ENCODE measurements at regions not wholly inside any gene's neighbourhood (a gene's known extent, or its start where the extent isn't known, plus 50 kb on each side); places are given as distances from the start of the nearest gene placed in this dataset.
"Not testable (repeated sequence)": the region's sequence is repeated elsewhere in the genome, so short reads cannot be mapped to it uniquely, and the experiment has no call there.

DNA sequence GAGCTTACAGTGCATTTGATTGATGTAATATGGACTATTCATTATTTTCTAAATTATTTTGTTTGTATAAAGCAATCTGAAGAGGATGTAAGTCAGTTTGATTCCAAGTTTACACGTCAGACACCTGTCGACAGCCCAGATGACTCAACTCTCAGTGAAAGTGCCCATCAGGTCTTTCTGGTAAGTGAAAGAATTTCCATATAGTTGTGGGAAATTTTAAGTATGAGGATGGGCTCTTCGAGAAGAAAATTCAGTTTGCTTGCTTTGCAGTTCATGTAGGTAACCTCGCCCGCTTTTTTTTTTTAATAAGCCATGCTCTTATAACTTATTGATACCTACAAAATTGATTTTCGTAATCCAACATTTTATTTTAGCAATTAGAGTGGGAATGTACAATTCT is 151.6 kb downstream of the CDRT15L2 start:
- not testable (repeated sequence) for H3K27me3 ChIP-seq (ENCODE audit: control insufficient read depth in 3 of 3, insufficient read depth in 3 of 3, low read depth in 1 of 3, low read length in 3 of 3); H3K27ac ChIP-seq (replicated peaks; ENCODE audit: low read length)

DNA sequence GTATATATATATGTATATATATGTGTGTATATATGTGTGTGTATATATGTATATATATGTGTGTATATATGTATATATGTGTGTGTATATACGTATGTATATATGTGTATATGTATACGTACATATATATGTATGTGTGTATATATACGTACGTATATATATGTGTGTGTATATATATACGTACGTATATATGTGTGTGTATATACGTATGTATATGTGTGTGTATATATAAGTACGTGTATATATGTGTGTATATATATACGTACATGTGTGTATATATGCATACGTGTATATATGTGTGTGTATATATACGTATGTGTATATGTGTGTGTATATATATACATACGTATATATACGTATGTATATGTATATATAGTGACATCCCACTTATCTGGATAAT is 154.4 kb downstream of the CDRT15L2 start:
- Histone ChIP-seq H3K9ac (ENCODE audit: low read depth, low read length, poor library complexity) (no peak overlapping the region), H3K79me1 (ENCODE audit: low read depth, low read length) (no peaks in the 10 kb centered on the region), H4K91ac (ENCODE audit: low read depth, low read length, poor library complexity) (no peak overlapping the region), H3K36me3 (replicated peaks in 1 of 2; ENCODE audit: control insufficient read depth in 2 of 2, insufficient read depth in 2 of 2, low read length in 2 of 2) (no peaks in the 10 kb centered on the region), H2AK5ac (ENCODE audit: low read depth, low read length) (no peak overlapping the region), H3K4me1 (ENCODE audit: control insufficient read depth in 2 of 2, insufficient read depth in 1 of 2, low read depth in 1 of 2, low read length in 2 of 2) (no peaks in the 10 kb centered on the region), H3K9me3 (replicated peaks in 1 of 2; ENCODE audit: control insufficient read depth in 2 of 2, insufficient read depth in 1 of 2, low read depth in 1 of 2, low read length in 2 of 2) (no peaks in the 10 kb centered on the region), H3K27ac (replicated peaks; ENCODE audit: low read length) (no peak overlapping the region), H2BK120ac (ENCODE audit: low read depth, low read length) (no peak overlapping the region), H2AFZ (ENCODE audit: low read length) (no peak overlapping the region), H3K14ac (ENCODE audit: low read length) (no peak overlapping the region), H3K4me3 (ENCODE audit: low read length in 2 of 2) (no peak overlapping the region), H4K8ac (ENCODE audit: low read depth, low read length) (no peak overlapping the region), H3K4me2 (ENCODE audit: insufficient read depth, low read length, poor library complexity, severe bottlenecking) (no peak overlapping the region), H3K4ac (ENCODE audit: low read length) (no peak overlapping the region), H3K27me3 (ENCODE audit: control insufficient read depth in 3 of 3, insufficient read depth in 3 of 3, low read depth in 1 of 3, low read length in 3 of 3) (no peaks in the 10 kb centered on the region), H3K18ac (ENCODE audit: low read length) (no peak overlapping the region), H2BK15ac (ENCODE audit: low read length) (no peak overlapping the region), H3K23ac (ENCODE audit: low read depth, low read length, poor library complexity) (no peak overlapping the region), H2BK5ac (ENCODE audit: low read length) (no peak overlapping the region), H2BK12ac (ENCODE audit: low read length) (no peak overlapping the region)
- 100% methylated on average over 6 of the region's 13 CpGs; no CpG with 5 or more reads in 1 of the 2 donors for WGBS, 2 donors (ENCODE audit: extremely low coverage in 2 of 2, insufficient read length in 2 of 2, insufficient replicate concordance in 1 of 2)
- no peak for DNase-seq (ENCODE audit: low spot score)

More for the DNA sequence above, 151.6 kb downstream of the CDRT15L2 start:
- not testable (repeated sequence) for H2BK12ac ChIP-seq (ENCODE audit: low read length); H3K9ac ChIP-seq (ENCODE audit: low read depth, low read length, poor library complexity); H3K4me1 ChIP-seq (ENCODE audit: control insufficient read depth in 2 of 2, insufficient read depth in 1 of 2, low read depth in 1 of 2, low read length in 2 of 2); H2BK5ac ChIP-seq (ENCODE audit: low read length); H2BK15ac ChIP-seq (ENCODE audit: low read length); DNase-seq (ENCODE audit: low spot score); H3K4ac ChIP-seq (ENCODE audit: low read length); H3K9me3 ChIP-seq (replicated peaks in 1 of 2; ENCODE audit: control insufficient read depth in 2 of 2, insufficient read depth in 1 of 2, low read depth in 1 of 2, low read length in 2 of 2); H3K36me3 ChIP-seq (replicated peaks in 1 of 2; ENCODE audit: control insufficient read depth in 2 of 2, insufficient read depth in 2 of 2, low read length in 2 of 2); H2AFZ ChIP-seq (ENCODE audit: low read length); H3K4me3 ChIP-seq (ENCODE audit: low read length in 2 of 2); H3K23ac ChIP-seq (ENCODE audit: low read depth, low read length, poor library complexity); H3K4me2 ChIP-seq (ENCODE audit: insufficient read depth, low read length, poor library complexity, severe bottlenecking); H3K79me1 ChIP-seq (ENCODE audit: low read depth, low read length); H4K8ac ChIP-seq (ENCODE audit: low read depth, low read length); H2BK120ac ChIP-seq (ENCODE audit: low read depth, low read length); H4K91ac ChIP-seq (ENCODE audit: low read depth, low read length, poor library complexity); H2AK5ac ChIP-seq (ENCODE audit: low read depth, low read length); H3K18ac ChIP-seq (ENCODE audit: low read length); H3K14ac ChIP-seq (ENCODE audit: low read length)
- WGBS, 2 donors (ENCODE audit: extremely low coverage in 2 of 2, insufficient read length in 2 of 2, insufficient replicate concordance in 1 of 2): no CpG with 5 or more reads among the region's 6 CpGs

DNA sequence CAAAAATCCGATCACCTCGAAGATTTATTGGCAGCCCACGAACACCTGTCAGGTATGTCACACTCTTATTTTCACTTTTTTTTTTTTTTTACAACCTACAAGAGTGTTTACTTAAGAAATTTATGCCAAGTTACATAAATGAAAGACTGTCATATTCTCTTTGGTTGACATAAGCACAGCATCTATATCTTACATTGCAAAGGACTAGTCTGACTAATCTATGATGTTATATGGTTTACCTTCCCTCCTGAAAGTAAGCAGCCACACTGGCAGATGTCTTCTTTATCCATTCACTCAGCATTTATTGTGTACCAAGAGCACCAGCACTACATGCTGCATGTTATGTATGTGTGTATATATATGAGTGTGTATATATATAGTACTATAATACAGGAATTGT is 156.3 kb downstream of the CDRT15L2 start:
- Histone ChIP-seq H3K18ac (ENCODE audit: low read length) (no peak overlapping the region), H4K91ac (ENCODE audit: low read depth, low read length, poor library complexity) (no peak overlapping the region), H3K4me3 (ENCODE audit: low read length in 2 of 2) (no peak overlapping the region), H2AK5ac (ENCODE audit: low read depth, low read length) (no peak overlapping the region), H3K79me1 (ENCODE audit: low read depth, low read length) (no peaks in the 10 kb centered on the region), H3K36me3 (replicated peaks in 1 of 2; ENCODE audit: control insufficient read depth in 2 of 2, insufficient read depth in 2 of 2, low read length in 2 of 2) (no peaks in the 10 kb centered on the region), H3K4ac (ENCODE audit: low read length) (no peak overlapping the region), H3K23ac (ENCODE audit: low read depth, low read length, poor library complexity) (no peak overlapping the region), H2BK12ac (ENCODE audit: low read length) (no peak overlapping the region), H2BK120ac (ENCODE audit: low read depth, low read length) (no peak overlapping the region), H3K9ac (ENCODE audit: low read depth, low read length, poor library complexity) (no peak overlapping the region), H3K4me1 (ENCODE audit: control insufficient read depth in 2 of 2, insufficient read depth in 1 of 2, low read depth in 1 of 2, low read length in 2 of 2) (no peaks in the 10 kb centered on the region), H2BK5ac (ENCODE audit: low read length) (no peak overlapping the region), H3K4me2 (ENCODE audit: insufficient read depth, low read length, poor library complexity, severe bottlenecking) (no peak overlapping the region), H3K9me3 (replicated peaks in 1 of 2; ENCODE audit: control insufficient read depth in 2 of 2, insufficient read depth in 1 of 2, low read depth in 1 of 2, low read length in 2 of 2) (no peaks in the 10 kb centered on the region), H3K27me3 (ENCODE audit: control insufficient read depth in 3 of 3, insufficient read depth in 3 of 3, low read depth in 1 of 3, low read length in 3 of 3) (no peaks in the 10 kb centered on the region), H2AFZ (ENCODE audit: low read length) (no peak overlapping the region), H3K27ac (replicated peaks; ENCODE audit: low read length) (no peak overlapping the region), H3K14ac (ENCODE audit: low read length) (no peak overlapping the region), H2BK15ac (ENCODE audit: low read length) (no peak overlapping the region), H4K8ac (ENCODE audit: low read depth, low read length) (no peak overlapping the region)
- WGBS, 2 donors (ENCODE audit: extremely low coverage in 2 of 2, insufficient read length in 2 of 2, insufficient replicate concordance in 1 of 2): no CpG with 5 or more reads among the region's 3 CpGs
- no peak for DNase-seq (ENCODE audit: low spot score)

DNA sequence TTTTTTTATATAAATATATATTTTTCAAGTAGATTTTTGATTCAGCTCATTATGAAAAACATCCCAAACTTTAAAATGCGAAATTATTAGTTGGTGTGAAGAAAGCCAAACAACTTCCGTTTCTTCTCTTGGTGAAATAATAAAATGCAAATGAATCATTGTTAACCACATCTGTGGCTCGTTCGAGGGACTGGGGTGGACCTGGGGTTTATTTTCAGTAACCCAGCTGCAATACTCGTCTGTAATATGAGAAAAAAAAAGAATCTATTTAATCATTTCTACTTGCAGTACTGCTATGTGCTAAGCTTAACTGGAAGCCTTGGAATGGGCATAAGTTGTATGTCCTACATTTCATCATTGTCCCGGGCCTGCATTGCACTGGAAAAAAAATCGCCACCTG is 158.1 kb downstream of the CDRT15L2 start:
- H2AFZ ChIP-seq (ENCODE audit: low read length); H3K27me3 ChIP-seq (ENCODE audit: control insufficient read depth in 3 of 3, insufficient read depth in 3 of 3, low read depth in 1 of 3, low read length in 3 of 3); H3K4me2 ChIP-seq (ENCODE audit: insufficient read depth, low read length, poor library complexity, severe bottlenecking); H4K8ac ChIP-seq (ENCODE audit: low read depth, low read length); H3K9ac ChIP-seq (ENCODE audit: low read depth, low read length, poor library complexity); H3K9me3 ChIP-seq (replicated peaks in 1 of 2; ENCODE audit: control insufficient read depth in 2 of 2, insufficient read depth in 1 of 2, low read depth in 1 of 2, low read length in 2 of 2); H3K36me3 ChIP-seq (replicated peaks in 1 of 2; ENCODE audit: control insufficient read depth in 2 of 2, insufficient read depth in 2 of 2, low read length in 2 of 2); H3K4me3 ChIP-seq (ENCODE audit: low read length in 2 of 2); H2BK15ac ChIP-seq (ENCODE audit: low read length); H3K14ac ChIP-seq (ENCODE audit: low read length); H2BK5ac ChIP-seq (ENCODE audit: low read length); H2BK120ac ChIP-seq (ENCODE audit: low read depth, low read length); H3K23ac ChIP-seq (ENCODE audit: low read depth, low read length, poor library complexity); H3K4ac ChIP-seq (ENCODE audit: low read length); DNase-seq (ENCODE audit: low spot score); H3K18ac ChIP-seq (ENCODE audit: low read length); H3K27ac ChIP-seq (replicated peaks; ENCODE audit: low read length); H4K91ac ChIP-seq (ENCODE audit: low read depth, low read length, poor library complexity); H3K79me1 ChIP-seq (ENCODE audit: low read depth, low read length); H2BK12ac ChIP-seq (ENCODE audit: low read length); H3K4me1 ChIP-seq (ENCODE audit: control insufficient read depth in 2 of 2, insufficient read depth in 1 of 2, low read depth in 1 of 2, low read length in 2 of 2); H2AK5ac ChIP-seq (ENCODE audit: low read depth, low read length): not testable (repeated sequence)
- WGBS, 2 donors (ENCODE audit: extremely low coverage in 2 of 2, insufficient read length in 2 of 2, insufficient replicate concordance in 1 of 2): no CpG with 5 or more reads among the region's 7 CpGs
